Caco-2 (cell line): ENCODE measurements at regions not wholly inside any gene's neighbourhood (a gene's known extent, or its start where the extent isn't known, plus 50 kb on each side); places are given as distances from the start of the nearest gene placed in this dataset.
A peak's percentile ranks its signal among the peaks of the same experiment; 100 is the strongest.

Experiments used
- BruUV-seq: library from RNA; stranded (reverse); fragments of 400-500 nt; replicated peaks from 2 replicates; lab custom pipeline; 2021; lab: Mats Ljungman, UMichigan
- CTCF ChIA-PET: fragments of 300-600 bp; sonication (Branson Sonifier 250); formaldehyde crosslinking; loops from one replicate; lab custom pipeline; 2022; ENCODE audit warnings: antibody characterized with exemption; lab: Charles Lee
- POLR2A ChIA-PET: fragments of 300-600 bp; sonication (Branson Sonifier 250); formaldehyde crosslinking; loops from one replicate; lab custom pipeline; 2022; ENCODE audit warnings: antibody characterized with exemption; lab: Charles Lee
- DNase-seq, 2 experiments: peaks; one replicate each; pipeline versions ENCODE4 v3.0.0 to v3.0.0-alpha.2; 2020 to 2022
- H3K27me3 ChIP-seq: replicated peaks from 2 replicates; pipeline ENCODE4 v1.6.0; 2011; ENCODE audit warnings: low read length; ENCODE audit not compliant: control insufficient read depth, insufficient read depth
- H3K36me3 ChIP-seq: 2 replicates; pipeline ENCODE4 v1.5.1; 2011; ENCODE audit warnings: low read length; ENCODE audit not compliant: control insufficient read depth, insufficient read depth
- H3K4me1 ChIP-seq: fragments of 250-450 bp; sonication (Bioruptor Pico); 2 replicates; pipeline ENCODE4 v1.5.1; 2020; ENCODE audit warnings: mild to moderate bottlenecking
- H3K4me3 ChIP-seq: 2 replicates; pipeline ENCODE4 v1.5.1; 2011; ENCODE audit warnings: low read depth, mild to moderate bottlenecking, control low read depth, low read length
- H3K9me3 ChIP-seq: fragments of 250-450 bp; sonication (Bioruptor Pico); 2 replicates; pipeline ENCODE4 v1.5.1; 2020; ENCODE audit warnings: mild to moderate bottlenecking, moderate library complexity
- H3K27ac Mint-ChIP-seq: one replicate; pipeline ENCODE4 v1.8.0; 2022; ENCODE audit warnings: mixed read lengths; ENCODE audit not compliant: unreplicated experiment
- H3K27me3 Mint-ChIP-seq: one replicate; pipeline ENCODE4 v1.8.0; 2022; ENCODE audit warnings: mixed read lengths; ENCODE audit not compliant: insufficient read depth, unreplicated experiment
- H3K36me3 Mint-ChIP-seq: one replicate; pipeline ENCODE4 v1.8.0; 2022; ENCODE audit warnings: mild to moderate bottlenecking, mixed read lengths; ENCODE audit not compliant: insufficient read depth, unreplicated experiment
- H3K4me1 Mint-ChIP-seq: one replicate; pipeline ENCODE4 v1.8.0; 2022; ENCODE audit warnings: low read depth, mixed read lengths; ENCODE audit not compliant: unreplicated experiment
- H3K4me3 Mint-ChIP-seq: one replicate; pipeline ENCODE4 v1.8.0; 2022; ENCODE audit warnings: mild to moderate bottlenecking, moderate library complexity, mixed read lengths; ENCODE audit not compliant: unreplicated experiment
- H3K9me3 Mint-ChIP-seq: one replicate; pipeline ENCODE4 v1.8.0; 2022; ENCODE audit warnings: mixed read lengths; ENCODE audit not compliant: unreplicated experiment
- intact Hi-C: fragments of 100-400 bp; cut with micrococcal nuclease; formaldehyde crosslinking; loops from one replicate; pipeline ENCODE4 v1.10.0; 2022; ENCODE audit not compliant: unreplicated experiment
- TF ChIP-seq, protein P1 (sequence below), 2 experiments: fragments of 200-600 bp in 1 of 2; IDR thresholded peaks; 1 replicate in 1 of 2; 2 replicates in 1 of 2; pipeline versions ENCODE4 v1.5.1 to v1.8.0; 2011 to 2022; ENCODE audit warnings: antibody characterized with exemption in 1 of 2, control low read depth in 1 of 2, inconsistent platforms in 1 of 2, low read depth in 1 of 2, low read length in 1 of 2, mild to moderate bottlenecking in 1 of 2, moderate library complexity in 1 of 2; ENCODE audit not compliant: insufficient read depth in 1 of 2, severe bottlenecking in 1 of 2, unreplicated experiment in 1 of 2

DNA sequence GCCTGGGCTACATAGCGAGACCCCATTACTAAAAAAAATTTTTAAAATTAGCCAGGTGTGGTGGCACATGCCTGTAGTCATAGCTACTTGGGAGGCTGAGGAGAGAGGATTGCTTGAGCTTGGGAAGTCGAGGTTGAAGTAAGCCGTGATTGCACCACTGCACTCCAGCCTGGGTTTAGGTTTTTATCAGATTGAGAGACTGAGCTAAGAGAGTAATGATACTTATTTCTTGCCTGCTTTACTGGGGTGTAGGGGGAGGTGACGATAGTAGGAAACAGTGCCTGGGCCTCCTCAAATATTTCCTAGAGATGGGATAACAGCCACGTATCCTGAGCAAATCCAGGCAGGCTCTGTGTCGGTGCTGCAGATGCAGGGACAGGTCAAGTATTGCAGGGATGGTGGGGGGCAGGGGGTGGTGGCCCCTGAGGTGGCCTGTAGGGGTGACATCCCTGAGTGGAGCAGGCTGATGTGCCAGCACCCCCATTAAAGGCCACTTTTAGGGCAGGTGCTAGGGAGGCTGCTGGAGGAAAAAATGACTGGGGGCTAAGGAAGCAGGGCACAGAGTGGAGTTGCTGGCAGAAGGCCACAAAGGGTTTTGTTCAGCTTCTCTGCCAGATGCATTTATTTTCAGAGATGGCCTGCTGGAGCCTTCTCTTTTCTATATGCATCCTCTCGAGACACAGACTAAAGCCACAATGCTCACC lies 130.5 kb downstream of the RHOU start:
- no peaks in the 10 kb centered on the region for H3K27me3 Mint-ChIP-seq
- H3K4me3 Mint-ChIP-seq: no peak overlapping the region
- Histone ChIP-seq H3K4me3 (no peak overlapping the region), H3K4me1 (peaks cover 60% of the 10 kb centered on the region), H3K36me3 (no peaks in the 10 kb centered on the region), H3K9me3 (no peaks in the 10 kb centered on the region), H3K27me3 (no peaks in the 10 kb centered on the region)
- H3K27ac Mint-ChIP-seq: no peak overlapping the region
- no TSS peak for BruUV-seq
- DNase-seq: no peak
- peaks cover 8% of the 10 kb centered on the region for H3K36me3 Mint-ChIP-seq
- POLR2A ChIA-PET: no interaction called here
- peaks cover 53% of the 10 kb centered on the region for H3K4me1 Mint-ChIP-seq
- TF ChIP-seq, protein P1, sequence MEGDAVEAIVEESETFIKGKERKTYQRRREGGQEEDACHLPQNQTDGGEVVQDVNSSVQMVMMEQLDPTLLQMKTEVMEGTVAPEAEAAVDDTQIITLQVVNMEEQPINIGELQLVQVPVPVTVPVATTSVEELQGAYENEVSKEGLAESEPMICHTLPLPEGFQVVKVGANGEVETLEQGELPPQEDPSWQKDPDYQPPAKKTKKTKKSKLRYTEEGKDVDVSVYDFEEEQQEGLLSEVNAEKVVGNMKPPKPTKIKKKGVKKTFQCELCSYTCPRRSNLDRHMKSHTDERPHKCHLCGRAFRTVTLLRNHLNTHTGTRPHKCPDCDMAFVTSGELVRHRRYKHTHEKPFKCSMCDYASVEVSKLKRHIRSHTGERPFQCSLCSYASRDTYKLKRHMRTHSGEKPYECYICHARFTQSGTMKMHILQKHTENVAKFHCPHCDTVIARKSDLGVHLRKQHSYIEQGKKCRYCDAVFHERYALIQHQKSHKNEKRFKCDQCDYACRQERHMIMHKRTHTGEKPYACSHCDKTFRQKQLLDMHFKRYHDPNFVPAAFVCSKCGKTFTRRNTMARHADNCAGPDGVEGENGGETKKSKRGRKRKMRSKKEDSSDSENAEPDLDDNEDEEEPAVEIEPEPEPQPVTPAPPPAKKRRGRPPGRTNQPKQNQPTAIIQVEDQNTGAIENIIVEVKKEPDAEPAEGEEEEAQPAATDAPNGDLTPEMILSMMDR (IDR thresholded peaks at IDR 0.05; ENCODE audit: insufficient read depth in 1 of 2, low read depth in 1 of 2, low read length in 1 of 2, severe bottlenecking in 1 of 2, unreplicated experiment in 1 of 2): no peak
- H3K9me3 Mint-ChIP-seq: no peaks in the 10 kb centered on the region
- intact Hi-C loops: loop anchor here (10.0 kb wide), 2 partner anchors 229 to 359 kb away; no protein-coding TSS in a partner anchor
- CTCF ChIA-PET: no interaction called here

DNA sequence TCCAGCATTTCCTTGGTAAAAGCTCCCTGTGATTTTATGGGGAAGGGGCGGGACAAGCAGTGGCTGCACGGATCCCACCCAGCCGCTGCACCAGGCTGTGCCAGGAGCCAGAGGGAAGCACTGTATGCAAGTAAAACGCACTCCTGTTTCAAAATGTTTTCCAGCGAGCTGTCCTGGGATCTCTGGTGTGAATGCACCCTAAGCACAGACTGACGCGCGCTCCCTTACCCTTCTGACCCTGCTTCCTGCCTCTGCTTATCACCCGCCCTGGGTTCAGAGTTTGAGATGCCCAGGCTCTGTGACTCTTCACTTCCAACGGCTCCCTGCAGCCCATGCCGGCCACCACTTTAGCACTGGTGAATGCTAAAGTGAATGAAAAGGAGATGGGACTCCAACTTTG lies 131.2 kb downstream of the RHOU start:
- H3K27ac Mint-ChIP-seq: peak overlapping the region; percentile 12
- peaks cover 46% of the 10 kb centered on the region for H3K4me1 Mint-ChIP-seq
- no peaks in the 10 kb centered on the region for H3K27me3 ChIP-seq
- peaks cover 59% of the 10 kb centered on the region for H3K4me1 ChIP-seq
- no peaks in the 10 kb centered on the region for H3K9me3 ChIP-seq
- peaks cover under 1% of the 10 kb centered on the region for H3K36me3 Mint-ChIP-seq
- H3K36me3 ChIP-seq: no peaks in the 10 kb centered on the region
- POLR2A ChIA-PET: no interaction called here
- CTCF ChIA-PET: no interaction called here
- TF ChIP-seq, protein P1 (IDR thresholded peaks at IDR 0.05; ENCODE audit: insufficient read depth in 1 of 2, low read depth in 1 of 2, low read length in 1 of 2, severe bottlenecking in 1 of 2, unreplicated experiment in 1 of 2): no peak
- no peak overlapping the region for H3K4me3 ChIP-seq
- intact Hi-C loops: loop anchor here (10.0 kb wide), 2 partner anchors 228 to 358 kb away; no protein-coding TSS in a partner anchor
- H3K9me3 Mint-ChIP-seq: no peaks in the 10 kb centered on the region
- H3K4me3 Mint-ChIP-seq: no peak overlapping the region
- BruUV-seq: no TSS peak
- no peak for DNase-seq
- H3K27me3 Mint-ChIP-seq: no peaks in the 10 kb centered on the region

DNA sequence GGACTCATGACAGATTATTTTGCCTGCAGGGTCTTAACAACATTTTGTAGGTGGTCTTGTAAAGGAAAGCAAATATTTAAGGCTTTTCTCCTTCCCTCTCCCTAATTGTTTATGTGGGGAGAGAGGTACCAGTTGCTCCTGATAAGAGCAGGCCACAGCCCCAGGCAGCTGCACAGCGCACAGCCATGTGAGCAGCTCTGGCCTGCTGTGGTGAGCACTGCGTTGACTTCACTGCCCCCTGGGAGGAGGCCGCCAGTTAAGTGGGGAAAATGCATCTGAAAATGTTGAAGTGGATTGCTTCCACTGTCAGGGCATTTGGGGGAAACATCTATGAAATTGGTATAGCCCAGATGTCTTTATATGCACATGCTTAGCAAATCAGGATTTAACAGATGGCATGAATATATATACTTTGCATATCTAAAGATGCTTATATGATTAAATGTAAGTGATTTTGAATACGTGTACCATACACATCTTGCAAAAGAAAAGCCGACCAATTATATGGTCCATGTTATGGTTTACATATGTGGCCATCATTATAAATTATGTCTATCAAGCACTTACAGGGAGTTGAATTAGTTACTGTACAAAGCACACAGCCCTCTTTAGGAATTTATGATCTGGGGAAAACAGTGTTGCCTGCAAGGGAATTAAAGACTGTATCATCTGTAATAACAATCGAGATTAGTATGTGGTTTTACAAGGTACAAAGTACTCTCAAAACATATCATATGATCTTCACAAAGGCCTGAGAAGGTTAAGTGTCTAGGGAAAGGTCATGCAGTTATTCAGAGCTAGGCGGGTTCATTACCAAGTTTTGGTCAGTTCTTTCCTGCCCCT lies 132.1 kb downstream of the RHOU start:
- Histone ChIP-seq H3K27me3 (no peaks in the 10 kb centered on the region), H3K36me3 (no peaks in the 10 kb centered on the region), H3K4me3 (no peak overlapping the region), H3K4me1 (peaks cover 58% of the 10 kb centered on the region), H3K9me3 (no peaks in the 10 kb centered on the region)
- H3K4me1 Mint-ChIP-seq: peaks cover 40% of the 10 kb centered on the region
- intact Hi-C loops: loop anchor here (10.0 kb wide), 2 partner anchors 227 to 357 kb away; no protein-coding TSS in a partner anchor
- CTCF ChIA-PET: interaction anchor here (0.5 kb wide), 1 partner anchor 131 kb away, joined by 3 read pairs; no protein-coding TSS in a partner anchor
- no peaks in the 10 kb centered on the region for H3K27me3 Mint-ChIP-seq
- no peaks in the 10 kb centered on the region for H3K36me3 Mint-ChIP-seq
- BruUV-seq: no TSS peak
- DNase-seq: no peak
- POLR2A ChIA-PET: interaction anchor here (0.8 kb wide), 1 partner anchor 131 kb away, joined by 7 read pairs; no protein-coding TSS in a partner anchor
- H3K9me3 Mint-ChIP-seq: no peaks in the 10 kb centered on the region
- H3K4me3 Mint-ChIP-seq: no peak overlapping the region
- TF ChIP-seq, protein P1 (IDR thresholded peaks at IDR 0.05; ENCODE audit: insufficient read depth in 1 of 2, low read depth in 1 of 2, low read length in 1 of 2, severe bottlenecking in 1 of 2, unreplicated experiment in 1 of 2): no peak
- H3K27ac Mint-ChIP-seq: peak overlapping the region; percentile 41
